RWPE1 (cell line): ENCODE measurements at regions not wholly inside any gene's neighbourhood (a gene's known extent, or its start where the extent isn't known, plus 50 kb on each side); places are given as distances from the start of the nearest gene placed in this dataset.

ENCODE experiments used
- CTCF ChIA-PET: fragments of 350-600 bp; sonication (Branson Sonifier 250); formaldehyde crosslinking; extraction: SDS; loops from one replicate; lab custom pipeline; 2021; lab: Yijun Ruan, JAX
- POLR2A ChIA-PET: fragments of 400-600 bp; formaldehyde crosslinking; extraction: SDS; loops from one replicate; lab custom pipeline; 2020; ENCODE audit warnings: antibody characterized with exemption; ENCODE audit not compliant: low non-redundant PET; lab: Yijun Ruan, JAX
- DNase-seq: peaks from one replicate; pipeline ENCODE4 v3.0.0; 2012; ENCODE audit warnings: low spot score
- H3K27ac ChIP-seq: fragments of 450-650 bp; 2 replicates; pipeline ENCODE4 v1.5.1; 2017
- CTCF ChIP-seq: fragments of 450-650 bp; conservative IDR thresholded peaks from 2 replicates; pipeline ENCODE4 v1.5.1; 2017; ENCODE audit warnings: low read depth, mild to moderate bottlenecking

GRCh38 chr7:54687462-54688212 lies 71.4 kb downstream of the SEC61G start:
- ChIA-PET CTCF (no interaction called here), POLR2A (no interaction called here)
- no peak overlapping the region for H3K27ac ChIP-seq
- DNase-seq: no peak
- no peak for TF ChIP-seq CTCF

GRCh38 chr7:54680377-54681005 lies 78.5 kb downstream of the SEC61G start:
- ChIA-PET POLR2A (no interaction called here), CTCF (no interaction called here)
- no peak for DNase-seq
- no peak for TF ChIP-seq CTCF
- H3K27ac ChIP-seq: no peak overlapping the region

GRCh38 chr7:54679490-54679817 lies 79.6 kb downstream of the SEC61G start:
- ChIA-PET CTCF (no interaction called here), POLR2A (no interaction called here)
- no peak for DNase-seq
- H3K27ac ChIP-seq: no peak overlapping the region
- TF ChIP-seq CTCF: no peak

- ChIA-PET CTCF (no interaction called here), POLR2A (no interaction called here)
- no peak for TF ChIP-seq CTCF
- DNase-seq: no peak
- H3K27ac ChIP-seq: no peak overlapping the region
Measured at GRCh38 chr7:54678763-54679489, 80.1 kb downstream of the SEC61G start.

- H3K27ac ChIP-seq: no peak overlapping the region
- ChIA-PET CTCF (interaction anchor here (0.6 kb wide), 1 partner anchor 133 kb away, joined by 3 read pairs; the partner anchor contains the start of gene VSTM2A), POLR2A (no interaction called here)
- no peak for TF ChIP-seq CTCF
- no peak for DNase-seq
Measured at GRCh38 chr7:54674891-54675290, 84.1 kb downstream of the SEC61G start.

GRCh38 chr7:54672519-54672918 lies 86.5 kb downstream of the SEC61G start:
- DNase-seq: no peak
- POLR2A ChIA-PET: no interaction called here
- CTCF ChIA-PET: no interaction called here
- no peak for TF ChIP-seq CTCF
- H3K27ac ChIP-seq: no peak overlapping the region
